DMS 273 treated with DMSO at 0.1 percent for 48 hours (cell line): ENCODE measurements at regions not wholly inside any gene's neighbourhood (a gene's known extent, or its start where the extent isn't known, plus 50 kb on each side); places are given as distances from the start of the nearest gene placed in this dataset.
A peak's percentile ranks its signal among the peaks of the same experiment; 100 is the strongest.

Experiments
- DNase-seq: peaks from one replicate; lab custom pipeline; 2025; lab: John Stamatoyannopoulos, UW

- no peak for DNase-seq
Measured at GRCh38 chr3:147589016-147589415, 179.9 kb downstream of the ZIC1 start.

DNA sequence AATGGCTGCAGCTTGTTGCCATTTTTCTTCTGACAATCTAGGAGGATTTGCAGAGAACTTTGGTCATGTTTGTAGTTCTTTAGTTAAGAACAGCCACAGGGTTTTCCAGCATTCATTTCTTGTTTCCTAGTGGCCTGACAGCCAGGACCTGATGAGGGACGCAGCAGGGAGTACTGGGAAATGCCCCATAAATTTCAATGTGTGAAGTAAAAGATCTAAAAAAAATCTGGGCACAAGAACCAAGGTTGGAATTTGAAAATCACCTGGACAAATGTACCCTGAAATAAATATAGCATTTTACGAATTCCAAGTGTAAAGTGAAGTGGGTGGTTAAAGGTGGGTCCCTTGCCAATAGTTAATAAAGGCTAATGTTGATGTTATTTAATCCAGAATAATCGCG lies 195.0 kb downstream of the ZIC1 start:
- DNase-seq = no peak

DNA sequence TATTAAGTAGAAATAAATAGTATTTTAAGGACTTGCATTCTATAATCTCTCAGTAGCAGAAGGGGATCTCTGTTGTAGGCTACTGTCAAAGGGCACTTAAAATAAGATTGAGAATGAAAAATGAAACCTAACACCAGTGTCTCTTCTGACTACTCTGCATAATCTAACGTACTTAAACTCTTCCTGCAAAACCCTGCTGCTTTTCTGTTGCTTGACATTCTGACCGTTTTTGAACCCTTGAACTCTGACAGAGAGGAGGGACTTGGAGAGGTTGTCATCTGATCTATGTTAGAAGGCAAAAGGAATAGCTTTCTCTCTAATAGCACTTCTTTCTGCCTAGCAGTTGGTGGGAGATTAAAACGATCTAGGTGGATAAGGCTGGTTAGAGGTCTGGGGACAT lies 204.6 kb downstream of the ZIC1 start:
- DNase-seq = no peak

- no peak for DNase-seq
Measured at GRCh38 chr3:147614210-147614609, 205.0 kb downstream of the ZIC1 start.

- no peak for DNase-seq
Measured at GRCh38 chr3:147615035-147615434, 205.9 kb downstream of the ZIC1 start.

DNA sequence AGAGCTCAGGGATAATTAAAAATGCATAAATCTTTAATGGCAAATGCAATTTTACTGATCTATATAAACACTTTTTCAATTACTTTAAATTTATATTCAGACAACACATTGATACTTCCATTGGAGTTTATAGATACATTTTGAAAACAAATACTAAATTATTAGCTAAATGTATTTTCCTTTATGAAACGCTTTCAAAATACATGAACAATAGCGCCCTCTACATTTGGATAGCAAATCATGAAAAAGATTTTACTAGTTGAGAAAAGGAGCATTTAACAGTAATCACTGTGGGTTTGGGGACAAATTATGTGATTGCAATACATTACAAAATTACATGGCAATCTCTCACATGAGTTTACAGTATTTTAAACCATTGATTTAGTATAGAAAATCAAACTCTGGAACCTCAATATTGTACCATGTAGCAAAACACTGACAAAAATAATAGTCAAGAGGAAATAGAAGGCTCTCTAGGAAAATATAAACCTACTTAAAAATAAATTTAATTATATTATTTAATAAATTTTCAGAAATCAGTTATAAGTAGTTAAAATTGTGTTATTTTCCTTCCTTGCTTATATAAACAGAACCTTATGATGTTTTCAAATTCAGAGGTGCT lies 207.9 kb downstream of the ZIC1 start:
- DNase-seq = peak; percentile 34

DNA sequence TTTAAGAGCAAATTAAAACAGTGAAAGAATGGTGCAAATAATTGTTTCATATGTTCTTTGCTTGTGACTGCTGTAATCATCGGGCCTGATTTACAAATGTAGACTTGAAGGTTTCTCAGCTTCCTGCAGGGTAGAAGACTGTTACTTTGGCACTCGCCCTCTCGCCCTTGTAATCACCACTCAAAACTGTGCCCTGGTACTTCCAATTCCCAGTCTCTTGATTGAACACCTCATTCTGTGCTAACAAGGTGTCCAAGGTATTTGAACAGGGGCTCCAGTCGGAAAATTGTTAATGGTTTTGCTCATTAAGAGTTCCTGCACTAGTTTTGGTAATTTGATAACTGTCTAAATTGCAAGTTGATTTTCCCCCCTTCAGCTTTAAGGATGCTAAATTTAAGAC lies 209.5 kb downstream of the ZIC1 start:
- DNase-seq = no peak

DNA sequence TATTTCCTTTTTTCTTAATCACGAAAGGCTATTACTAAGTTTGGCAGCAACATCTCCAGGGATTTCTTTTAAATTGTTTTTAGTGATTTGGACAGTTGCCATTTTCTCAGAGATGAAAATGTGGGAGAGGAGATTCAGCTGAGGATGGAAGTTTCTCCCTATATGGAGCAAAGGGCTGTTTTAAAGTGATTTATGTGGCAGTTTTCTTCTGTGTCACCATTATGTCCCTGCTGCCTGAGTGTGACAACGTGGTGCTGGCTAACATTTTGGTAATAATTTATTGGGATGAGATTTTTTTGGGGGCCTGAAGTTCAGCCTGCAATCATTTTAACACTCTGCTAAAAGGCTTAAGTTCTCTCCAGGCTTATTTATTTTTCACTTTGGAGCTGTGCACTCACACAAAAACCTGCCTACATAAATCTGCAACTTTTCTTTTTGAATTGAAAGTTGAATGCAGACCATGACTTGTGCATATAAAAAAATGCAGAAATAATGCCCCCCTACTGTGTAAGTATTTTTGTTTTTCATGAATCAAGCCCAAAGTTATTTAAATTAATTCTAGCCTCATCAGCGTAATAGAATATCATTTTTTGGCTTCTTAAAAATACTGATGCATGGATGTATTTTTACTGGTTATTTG lies 210.9 kb downstream of the ZIC1 start:
- no peak for DNase-seq

DNA sequence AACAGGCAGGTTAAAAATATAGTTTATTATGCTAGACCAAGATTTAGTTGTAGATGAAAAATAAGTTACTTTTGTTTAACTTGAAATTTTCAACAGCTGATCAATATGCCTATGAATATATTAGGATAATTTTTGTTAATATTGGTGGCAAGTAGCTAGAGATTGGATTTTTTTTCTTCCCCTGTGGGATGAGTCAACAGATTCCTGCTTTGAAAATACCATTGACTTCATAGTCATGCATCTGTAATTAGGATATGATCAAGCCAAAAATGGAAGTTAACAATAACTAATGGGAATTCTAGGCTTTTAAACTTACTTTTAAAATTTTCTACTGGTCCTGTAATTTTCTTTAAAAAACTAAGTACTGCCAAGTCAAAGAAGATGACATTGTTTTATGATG lies 211.7 kb downstream of the ZIC1 start:
- DNase-seq = no peak

DNA sequence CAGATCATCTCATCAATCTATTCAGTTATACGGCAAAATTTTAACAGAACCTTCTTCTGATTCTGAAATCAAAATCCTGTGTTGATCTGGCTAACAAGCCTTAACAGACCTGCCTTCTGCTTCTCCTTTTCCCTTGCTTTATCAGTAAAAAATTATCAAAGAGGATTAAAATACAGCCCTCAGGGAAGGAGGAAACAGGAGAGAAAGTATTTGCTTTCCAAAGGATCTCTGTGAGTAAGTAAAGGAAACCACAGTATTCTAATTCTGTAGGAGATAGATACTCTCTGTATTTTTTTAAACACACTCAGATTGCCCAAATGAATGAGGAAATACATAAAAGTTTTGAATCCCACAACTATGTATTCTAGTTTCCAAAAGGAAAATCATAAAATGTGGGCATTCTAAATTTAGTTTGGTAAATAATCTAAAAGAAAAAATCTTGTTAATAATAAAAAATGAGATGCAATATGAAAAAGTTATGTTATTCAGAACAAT lies 221.8 kb downstream of the ZIC1 start:
- DNase-seq = no peak

DNA sequence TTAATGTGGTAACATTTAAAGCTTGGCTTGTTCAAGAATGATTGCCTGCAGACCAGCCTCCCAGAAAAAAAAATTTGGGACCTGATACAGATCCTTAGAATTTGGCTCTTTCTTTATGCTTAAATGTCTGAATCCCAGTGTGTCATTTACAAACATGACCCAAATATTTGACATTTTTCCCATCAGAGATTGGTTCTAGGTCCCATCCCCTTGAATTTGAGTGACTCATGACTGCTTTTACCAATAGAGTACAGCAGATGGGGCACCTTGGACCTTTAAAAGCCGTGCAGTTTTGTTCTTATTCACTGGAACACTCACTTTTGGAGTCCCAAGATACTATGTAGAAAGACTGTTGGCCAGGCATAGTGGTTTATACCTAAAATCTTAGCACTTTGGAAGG lies 231.6 kb downstream of the ZIC1 start:
- DNase-seq = no peak

- DNase-seq = no peak
Measured at GRCh38 chr3:147645761-147646160, 236.6 kb downstream of the ZIC1 start.

DNA sequence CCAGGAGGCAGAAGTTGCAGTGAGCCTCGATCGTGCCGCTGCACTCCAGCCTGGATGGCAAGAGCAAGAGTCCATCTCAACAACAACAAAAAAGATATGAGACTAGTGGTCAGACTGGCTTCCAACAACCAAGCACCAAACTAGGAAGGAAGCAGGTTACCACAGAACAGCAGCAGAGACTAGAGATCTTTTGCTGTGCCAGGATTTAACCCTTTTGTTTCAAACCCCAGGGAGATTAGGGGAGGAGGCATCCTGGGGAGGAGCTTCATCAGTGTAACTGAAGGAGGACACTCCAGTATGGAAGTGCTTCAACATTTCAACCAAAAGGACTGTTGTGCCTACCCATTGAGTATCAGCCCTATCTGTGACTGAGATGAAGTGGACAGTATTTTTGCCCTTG lies 240.3 kb downstream of the ZIC1 start:
- DNase-seq = no peak

DNA sequence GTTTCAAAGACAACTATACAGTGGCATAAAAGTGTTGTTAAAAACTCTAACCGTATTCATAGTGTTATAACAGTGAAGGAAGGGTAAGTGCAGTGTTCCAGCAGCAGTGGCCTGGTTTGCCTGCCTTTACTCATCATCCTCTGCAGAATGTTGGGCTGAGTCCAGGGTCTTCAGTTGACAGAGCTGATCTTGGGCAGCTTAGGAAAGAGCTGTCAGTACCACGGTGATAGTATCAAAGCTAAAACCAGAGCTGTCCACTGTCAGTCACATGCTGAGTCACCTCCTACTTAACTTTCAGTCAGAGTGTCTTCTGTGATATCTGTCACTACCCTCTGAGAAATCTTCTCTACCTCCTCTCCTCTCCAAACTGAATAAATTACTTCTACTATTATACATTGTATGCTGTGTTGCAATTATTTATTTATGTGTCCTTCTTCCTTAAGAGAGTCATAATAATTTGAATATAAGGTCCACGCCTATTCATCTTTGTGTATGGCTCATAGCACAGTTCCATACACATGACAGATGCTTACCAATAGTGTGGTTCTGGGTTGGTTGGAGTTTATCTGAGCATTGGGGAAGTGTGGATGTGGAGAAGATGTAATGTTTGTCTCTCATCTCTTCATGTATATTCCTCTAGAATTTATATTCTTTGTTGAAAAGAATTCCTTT lies 242.1 kb downstream of the ZIC1 start:
- DNase-seq = no peak

DNA sequence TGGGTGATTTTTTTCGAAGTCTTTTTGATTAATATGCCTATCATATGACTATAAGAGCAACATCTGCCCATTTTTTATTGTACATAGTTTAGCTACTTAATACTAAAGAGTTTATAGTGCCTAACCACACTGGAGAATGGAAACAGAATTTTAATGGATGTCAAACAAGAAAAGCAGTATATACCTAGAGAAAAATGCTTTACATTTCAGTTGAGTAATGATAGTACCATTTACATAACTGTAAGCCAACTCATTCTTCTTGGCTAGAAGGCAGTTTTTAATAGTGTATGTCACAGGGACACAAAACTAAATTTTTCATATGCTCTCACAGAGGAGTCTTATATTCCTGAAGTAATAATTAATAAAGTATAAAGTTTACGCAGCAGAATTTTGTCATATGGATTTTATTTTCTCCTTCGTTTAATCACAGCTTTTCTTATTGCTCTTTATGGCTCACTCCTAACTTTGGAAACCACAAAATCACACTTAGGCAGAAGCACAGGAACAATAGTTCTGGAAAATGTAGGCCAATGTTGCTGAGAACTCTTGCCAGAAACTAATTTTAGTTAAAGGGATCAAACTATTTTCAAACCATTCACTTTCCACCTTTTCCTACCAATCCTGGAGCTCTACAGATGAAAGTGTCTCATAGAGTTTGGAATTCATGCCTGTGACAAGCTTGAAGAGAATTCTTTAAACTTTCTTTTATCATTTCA lies 243.6 kb downstream of the ZIC1 start:
- DNase-seq = no peak

DNA sequence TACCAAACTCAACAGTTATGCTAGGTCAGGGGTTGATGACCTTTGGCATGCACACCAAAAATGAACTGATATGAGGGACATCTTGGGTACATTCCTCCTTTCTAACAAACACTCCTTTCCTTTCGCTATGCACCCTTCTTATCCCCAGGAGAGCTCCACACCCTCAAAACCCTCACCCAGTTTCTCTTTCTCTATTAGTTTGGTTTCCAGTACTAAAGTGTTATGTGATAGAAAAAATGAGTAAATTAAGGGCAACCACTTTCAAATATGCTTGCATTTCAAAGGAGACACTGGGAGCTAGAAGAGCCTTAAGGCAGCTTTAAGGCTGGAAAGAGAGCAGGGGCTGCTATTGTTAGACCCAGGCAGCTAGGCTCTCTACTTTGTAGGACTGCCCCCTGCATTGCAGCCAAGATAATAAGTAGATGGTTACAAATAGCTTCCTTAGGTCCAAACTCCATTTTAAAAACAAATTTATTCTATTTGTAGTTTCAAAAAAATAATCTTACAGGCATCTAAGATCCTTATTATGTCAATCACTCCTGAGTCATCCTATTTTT lies 244.3 kb downstream of the ZIC1 start:
- no peak for DNase-seq

GRCh38 chr3:147654827-147655226 lies 245.7 kb downstream of the ZIC1 start:
- DNase-seq = no peak

DNA sequence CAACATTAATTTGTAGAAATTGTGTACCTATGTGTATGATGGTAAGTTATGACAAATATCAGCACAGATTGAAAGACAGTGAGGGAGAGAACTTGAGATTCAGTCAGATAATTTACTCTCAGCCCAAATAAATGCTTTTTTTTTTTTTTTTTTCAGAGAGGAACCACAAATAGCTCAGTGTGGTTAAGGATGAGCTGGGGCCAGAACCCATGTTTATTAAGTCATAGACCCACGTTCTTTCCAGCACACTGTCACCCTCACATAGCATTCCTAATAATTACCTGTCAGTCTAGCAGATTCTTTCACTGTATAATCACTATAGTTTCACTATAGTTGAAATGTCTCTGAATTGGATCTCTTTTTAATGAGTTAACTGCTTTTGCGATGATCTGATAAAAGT lies 246.1 kb downstream of the ZIC1 start:
- DNase-seq = no peak

DNA sequence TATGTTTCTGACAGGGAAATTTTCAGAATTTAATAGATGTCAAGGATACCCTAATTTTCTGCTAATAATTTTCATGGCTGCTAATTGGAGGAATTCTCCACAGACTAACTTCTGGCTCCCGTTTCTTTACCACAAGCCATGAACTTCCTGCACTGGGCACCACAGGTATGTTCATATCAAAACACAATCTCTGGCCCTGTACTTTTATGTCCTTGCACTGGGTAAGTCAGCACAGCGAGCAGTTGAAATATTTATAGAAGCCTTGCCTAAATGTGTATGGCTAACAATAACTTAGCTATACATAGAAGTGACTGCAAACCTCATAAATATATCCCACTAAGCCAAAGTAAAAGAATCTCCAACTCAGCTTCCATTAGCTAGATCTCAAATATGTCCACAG lies 246.9 kb downstream of the ZIC1 start:
- DNase-seq = no peak

- no peak for DNase-seq
Measured at GRCh38 chr3:147661916-147662315, 252.8 kb downstream of the ZIC1 start.

DNA sequence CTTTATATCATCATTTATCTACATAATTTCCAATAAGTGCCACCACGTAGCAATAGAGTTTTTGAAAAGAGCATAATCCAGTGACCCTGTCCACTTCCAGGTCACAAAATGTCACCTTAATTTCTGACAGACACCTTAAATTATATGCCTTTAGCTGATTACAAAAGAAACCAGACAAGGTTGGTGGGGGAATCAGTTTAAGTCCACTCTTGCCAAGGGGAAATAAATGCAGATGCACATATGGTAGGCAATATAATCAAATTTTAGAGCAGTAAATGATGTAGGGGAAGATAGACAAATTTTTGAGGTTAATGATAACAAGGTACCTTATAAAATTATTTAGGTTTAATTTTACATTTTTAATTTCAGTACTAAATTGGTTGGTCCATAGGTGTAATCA lies 253.5 kb downstream of the ZIC1 start:
- no peak for DNase-seq

- DNase-seq = no peak
Measured at GRCh38 chr3:147669077-147669476, 259.9 kb downstream of the ZIC1 start.

GRCh38 chr3:147672035-147672434 lies 262.9 kb downstream of the ZIC1 start:
- DNase-seq = no peak
